Limb (tissue), 2 donors: ENCODE measurements at regions not wholly inside any gene's neighbourhood (a gene's known extent, or its start where the extent isn't known, plus 50 kb on each side); places are given as distances from the start of the nearest gene placed in this dataset.

ENCODE experiments used
- DNase-seq, 2 donors: peaks; one replicate each; pipeline ENCODE4 v3.0.0-alpha.2; 2016; ENCODE audit errors: extremely low spot score in 2 of 2

GRCh38 chr16:79336437-79337229, 263.9 kb downstream of the MAF start:
- no peak for DNase-seq

GRCh38 chr16:79334127-79334526, 266.4 kb downstream of the MAF start:
- DNase-seq = no peak

GRCh38 chr16:79331066-79331465, 269.5 kb downstream of the MAF start:
- no peak for DNase-seq

- DNase-seq = no peak
Observed at GRCh38 chr16:79329967-79330366, 270.6 kb downstream of the MAF start.

- DNase-seq = no peak
Observed at GRCh38 chr16:79329166-79329521, 271.4 kb downstream of the MAF start.

GRCh38 chr16:79328402-79329165, 272.0 kb downstream of the MAF start:
- no peak for DNase-seq

- no peak for DNase-seq
Observed at GRCh38 chr16:79327836-79328235, 272.7 kb downstream of the MAF start.

GRCh38 chr16:79326549-79326948, 274.0 kb downstream of the MAF start:
- no peak for DNase-seq

- DNase-seq = no peak
Observed at GRCh38 chr16:79325226-79325945, 275.2 kb downstream of the MAF start.

- DNase-seq = no peak
Observed at GRCh38 chr16:79320956-79321355, 279.6 kb downstream of the MAF start.

GRCh38 chr16:79318143-79318899, 282.2 kb downstream of the MAF start:
- DNase-seq = no peak

- DNase-seq = no peak
Observed at GRCh38 chr16:79317521-79317920, 283.0 kb downstream of the MAF start.

- DNase-seq = no peak
Observed at GRCh38 chr16:79317026-79317425, 283.5 kb downstream of the MAF start.

- no peak for DNase-seq
Observed at GRCh38 chr16:79316004-79316458, 284.5 kb downstream of the MAF start.

- DNase-seq = no peak
Observed at GRCh38 chr16:79312502-79312901, 288.0 kb downstream of the MAF start.

GRCh38 chr16:79310710-79311109, 289.8 kb downstream of the MAF start:
- DNase-seq = peak in 1 of 2 donors; percentile 29

GRCh38 chr16:79309606-79310005, 290.9 kb downstream of the MAF start:
- DNase-seq = no peak

GRCh38 chr16:79307214-79307613, 293.3 kb downstream of the MAF start:
- DNase-seq = no peak

GRCh38 chr16:79305074-79305473, 295.5 kb downstream of the MAF start:
- no peak for DNase-seq

GRCh38 chr16:79303959-79304387, 296.6 kb downstream of the MAF start:
- DNase-seq = peak; percentile 60

- no peak for DNase-seq
Observed at GRCh38 chr16:79303206-79303605, 297.3 kb downstream of the MAF start.
